HG02840 (cell line): ENCODE measurements at regions not wholly inside any gene's neighbourhood (a gene's known extent, or its start where the extent isn't known, plus 50 kb on each side); places are given as distances from the start of the nearest gene placed in this dataset.
"Not testable (repeated sequence)": the region's sequence is repeated elsewhere in the genome, so short reads cannot be mapped to it uniquely, and the experiment has no call there.

ENCODE experiments used
- ATAC-seq: cut with Tn5 transposase; IDR thresholded peaks from one replicate; pipeline ENCODE4 v1.9.1; 2021; ENCODE audit warnings: mild to moderate bottlenecking, moderate library complexity, moderate number of reproducible peaks; ENCODE audit not compliant: unreplicated experiment, low FRiP score

DNA sequence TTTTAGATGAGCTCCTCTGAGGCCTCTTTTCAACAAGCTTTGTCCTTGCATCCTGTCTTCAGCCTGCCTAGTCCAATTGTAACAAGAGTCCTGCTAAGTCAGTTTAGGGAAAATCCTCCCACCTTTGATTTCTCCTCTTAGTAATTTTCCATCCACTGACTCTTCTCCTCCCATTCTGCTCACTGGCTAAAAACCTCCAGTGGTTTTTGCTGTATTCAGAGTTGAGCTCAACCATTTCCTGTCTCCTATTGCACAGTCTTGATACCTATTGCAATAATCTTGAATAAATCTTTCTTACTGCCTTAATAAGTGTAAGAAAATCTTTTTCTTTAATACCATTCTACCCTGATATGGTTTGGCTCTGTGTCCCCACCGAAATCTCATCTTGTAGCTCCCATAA, 117.8 kb upstream of the ENPP6 start:
- ATAC-seq = no peak

DNA sequence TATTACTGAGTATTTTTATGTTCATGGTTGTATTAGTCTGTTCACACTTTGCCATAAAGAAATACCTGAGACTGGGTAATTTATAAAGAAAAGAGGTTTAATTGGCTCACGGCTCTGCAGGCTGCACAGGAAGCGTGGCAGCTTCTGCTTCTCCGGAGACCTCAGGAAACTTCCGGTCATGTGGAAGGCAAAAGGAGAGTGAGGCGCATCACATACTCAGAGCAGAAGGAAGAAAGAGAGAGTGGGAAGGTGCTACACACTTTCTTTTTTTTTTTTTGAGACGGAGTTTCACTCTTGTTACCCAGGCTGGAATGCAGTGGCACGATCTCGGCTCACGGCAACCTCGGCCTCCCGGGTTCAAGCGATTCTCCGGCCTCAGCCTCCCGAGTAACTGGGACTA, 115.8 kb upstream of the ENPP6 start:
- ATAC-seq = not testable (repeated sequence)

DNA sequence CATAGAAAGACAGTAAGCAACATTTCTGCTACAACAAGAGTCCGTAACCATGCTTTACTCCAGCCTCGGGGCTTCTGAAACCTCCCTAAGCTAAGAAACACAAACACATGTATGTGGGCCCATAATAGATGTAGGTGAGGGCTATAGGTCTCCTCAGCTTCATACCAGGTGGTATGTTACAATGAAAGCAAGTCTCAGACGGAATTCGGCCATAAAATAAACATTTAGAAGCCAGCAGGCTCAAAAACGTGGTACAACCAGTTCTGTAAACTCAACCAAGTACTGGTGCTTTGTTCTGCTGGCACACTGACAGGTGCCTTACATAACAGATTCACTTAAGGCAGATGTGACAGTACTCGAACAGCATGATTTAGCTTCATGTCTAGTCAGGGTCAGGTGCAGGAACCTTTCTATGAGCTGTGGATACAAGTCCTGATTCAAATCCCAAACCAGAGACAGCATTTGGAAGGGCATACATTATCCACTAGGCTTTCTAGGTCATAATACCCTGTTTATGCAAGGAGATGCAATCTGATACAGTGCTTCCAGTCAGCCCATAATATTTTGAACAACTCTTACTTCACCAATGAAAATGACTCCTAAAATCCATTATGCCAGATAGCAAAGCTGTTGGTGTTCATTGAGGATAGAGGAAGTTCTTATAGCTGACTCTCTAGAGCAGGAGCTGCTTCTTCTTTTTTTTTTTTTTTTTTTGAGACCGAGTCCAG, 113.8 kb upstream of the ENPP6 start:
- no peak for ATAC-seq

DNA sequence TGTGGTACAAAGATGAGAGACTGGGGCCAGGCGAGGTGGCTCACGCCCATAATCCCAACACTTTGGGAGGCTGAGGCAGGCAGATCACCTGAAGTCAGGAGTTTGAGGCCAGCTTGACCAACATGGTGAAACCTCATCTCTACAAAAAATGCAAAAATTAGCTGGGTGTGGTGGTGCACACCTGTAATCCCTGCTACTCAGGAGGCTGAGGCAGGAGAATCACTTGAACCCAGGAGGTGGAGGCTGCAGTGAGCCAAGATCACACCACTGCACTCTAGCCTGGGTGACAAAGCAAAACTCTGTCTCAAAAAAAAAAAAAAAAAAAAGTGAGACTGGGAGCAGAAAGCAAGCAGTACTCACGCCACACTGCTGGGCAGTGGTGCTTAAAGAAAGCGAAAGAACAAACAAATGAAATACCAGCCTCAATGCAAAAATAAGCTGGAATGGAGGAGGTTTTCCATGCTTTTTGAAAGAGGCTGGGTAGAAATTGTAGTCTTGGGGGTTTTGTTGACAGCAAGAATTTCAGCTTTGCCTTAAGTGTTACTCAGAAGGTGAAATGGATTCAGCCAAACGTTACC, 112.9 kb upstream of the ENPP6 start:
- ATAC-seq = not testable (repeated sequence)

DNA sequence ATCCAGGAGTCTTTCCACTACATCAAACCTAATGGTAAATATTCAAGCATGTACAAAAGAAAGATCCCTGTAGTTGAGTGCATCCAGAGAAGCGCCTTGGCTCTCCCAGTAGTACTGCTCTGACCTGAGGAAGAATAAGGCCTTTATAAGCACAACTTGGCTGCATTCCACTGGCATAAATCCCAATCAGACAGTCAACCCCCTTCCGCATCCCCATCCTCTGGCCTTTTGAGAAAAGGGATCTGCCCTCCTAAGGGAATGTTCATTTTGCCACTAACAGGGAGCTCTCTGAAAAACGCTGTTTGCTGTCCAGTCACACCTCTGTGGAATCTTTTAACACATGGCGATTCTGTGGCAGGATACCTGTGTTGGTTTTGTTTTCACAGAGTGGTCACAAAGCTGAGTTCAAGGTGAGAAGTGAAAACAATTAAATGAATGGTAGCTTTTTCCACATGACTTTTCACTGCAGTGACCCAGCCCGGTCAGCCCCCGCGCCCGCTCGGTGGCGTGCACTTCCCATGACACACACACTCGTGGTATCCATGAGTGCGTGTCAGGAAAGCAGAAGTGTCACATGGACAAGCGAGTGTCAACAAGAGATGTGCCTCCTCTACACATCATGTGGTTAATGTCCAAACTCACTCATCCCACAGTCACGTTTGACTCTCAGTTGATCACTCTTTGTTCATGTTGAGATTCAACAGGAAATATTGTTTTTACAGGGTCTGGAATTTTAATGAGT, 112.2 kb upstream of the ENPP6 start:
- peak; percentile 48 for ATAC-seq

DNA sequence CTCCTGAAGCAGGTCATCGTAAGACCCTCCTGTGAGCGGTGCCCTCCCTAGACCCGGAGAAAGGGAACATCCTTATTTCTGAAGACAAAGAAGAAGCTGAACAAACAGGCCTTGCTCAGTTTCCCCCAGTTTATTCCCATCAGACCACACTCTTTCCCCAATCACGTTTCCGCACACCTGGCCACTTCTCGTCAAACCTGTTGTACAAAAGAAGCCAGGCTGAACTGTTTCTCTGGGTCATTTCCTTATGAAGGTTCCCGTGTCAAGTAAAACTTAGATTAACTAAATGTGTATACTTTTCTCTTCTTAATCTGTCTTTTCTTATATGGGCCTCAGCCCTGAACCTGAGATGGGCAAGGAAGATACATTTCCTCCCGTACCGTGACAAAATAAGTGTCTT, 111.6 kb upstream of the ENPP6 start:
- no peak for ATAC-seq

DNA sequence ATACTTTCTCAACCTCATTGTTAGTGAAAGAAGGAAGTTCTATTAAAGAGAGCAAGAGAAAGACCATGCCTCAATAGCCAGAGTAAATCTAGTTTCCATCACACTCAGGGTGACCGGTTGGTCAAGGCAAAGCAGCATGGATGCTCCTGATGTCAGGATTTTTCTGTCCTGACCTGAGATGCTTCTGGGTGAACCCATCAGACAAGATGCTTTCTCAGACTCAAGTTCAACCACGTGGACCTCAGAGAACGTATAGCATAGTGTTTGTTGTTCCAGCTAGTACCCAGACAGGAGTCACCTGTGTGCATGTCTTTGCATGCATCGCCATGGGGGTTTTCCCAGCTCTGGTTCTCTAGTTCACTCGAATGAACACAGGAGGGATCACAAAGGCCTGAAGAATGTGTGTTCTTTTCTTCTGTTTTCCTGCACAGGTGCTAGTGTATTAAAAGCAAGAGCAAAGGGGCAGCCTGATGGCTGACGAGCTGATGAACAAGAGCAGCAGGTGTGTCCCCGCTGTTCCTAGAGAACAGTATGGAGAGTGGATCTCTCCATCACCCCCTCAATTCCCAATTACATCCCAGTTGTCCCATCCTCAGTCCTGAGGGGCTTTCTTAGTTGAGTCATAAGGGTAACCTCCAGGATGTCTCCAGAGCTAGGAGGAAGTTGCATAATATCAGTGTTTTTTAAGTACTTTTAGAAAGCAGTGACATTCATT, 110.5 kb upstream of the ENPP6 start:
- ATAC-seq = peak; percentile 74

DNA sequence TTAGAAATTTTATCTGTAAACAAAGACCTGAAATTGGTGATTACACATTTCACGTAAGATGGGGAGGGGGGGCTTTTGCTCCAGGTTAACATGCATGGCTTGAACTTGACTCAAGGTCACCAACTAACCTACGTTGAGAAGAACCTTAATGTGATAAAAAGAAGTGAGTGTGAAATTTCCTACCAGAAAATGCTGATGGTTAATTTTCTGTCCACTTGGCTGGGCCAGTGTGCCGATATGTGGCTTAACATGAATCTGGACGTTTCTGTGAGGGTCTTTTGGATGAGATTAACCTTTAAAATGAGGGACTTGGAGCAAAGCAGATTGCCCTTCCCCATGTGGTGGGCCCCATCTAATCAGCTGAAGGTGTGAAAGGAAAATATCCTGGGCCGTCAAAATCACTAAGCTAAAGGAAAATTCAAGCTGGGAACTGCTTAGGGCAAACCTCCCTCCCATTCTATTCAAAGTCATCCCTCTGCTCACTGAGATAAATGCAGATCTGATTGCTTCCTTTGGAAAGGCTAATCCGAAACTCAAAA, 107.3 kb upstream of the ENPP6 start:
- ATAC-seq = no peak

DNA sequence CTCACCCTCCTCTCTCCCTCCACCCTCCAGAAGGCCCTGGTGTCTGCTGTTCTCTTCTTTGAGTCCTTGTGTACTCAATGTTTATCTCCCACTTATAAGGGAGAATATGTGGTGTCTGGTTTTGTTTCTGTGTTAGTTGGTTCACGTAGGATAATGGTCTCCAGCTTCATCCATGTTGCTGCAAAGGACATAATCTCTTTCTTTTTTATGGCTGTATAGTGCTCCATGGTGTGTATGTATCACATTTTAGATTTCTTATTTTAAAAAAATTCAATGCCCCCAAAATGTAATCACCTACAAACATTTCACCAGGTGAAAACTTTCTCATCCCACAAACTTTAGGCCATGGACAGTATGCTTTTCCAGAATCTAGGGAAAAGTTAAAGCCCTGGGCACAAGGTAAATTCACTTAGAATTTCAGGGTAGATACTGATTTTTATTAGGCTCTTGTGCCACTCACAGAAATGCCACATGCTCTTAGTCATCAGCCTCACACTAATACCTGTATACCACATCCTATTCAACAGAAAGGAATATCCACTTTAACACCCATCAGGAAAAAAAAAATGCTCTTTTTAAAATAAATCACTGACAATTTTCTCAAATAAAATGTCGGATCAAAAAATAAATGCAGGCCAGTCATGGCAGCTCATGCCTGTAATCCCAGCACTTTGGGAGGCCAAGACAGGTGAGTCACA, 104.8 kb upstream of the ENPP6 start:
- no peak for ATAC-seq

DNA sequence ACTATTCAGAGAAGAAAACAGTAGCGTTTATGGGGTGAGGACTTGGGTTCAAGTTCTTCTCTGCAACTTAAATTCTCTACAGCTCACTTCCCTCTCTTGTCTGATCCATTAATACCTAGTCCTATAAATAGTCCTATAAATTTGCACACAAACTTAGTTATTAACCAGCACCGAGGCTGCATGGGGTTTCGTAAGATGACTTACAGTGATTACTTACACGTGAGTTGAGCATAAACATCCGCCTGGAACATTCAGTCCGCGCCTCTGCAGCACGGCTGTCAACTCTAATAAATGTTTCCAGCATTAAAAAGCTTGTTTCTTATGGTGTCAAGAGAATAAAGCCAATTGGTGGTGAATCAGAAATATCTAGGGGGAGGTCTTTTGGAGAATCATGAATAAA, 103.0 kb upstream of the ENPP6 start:
- no peak for ATAC-seq

DNA sequence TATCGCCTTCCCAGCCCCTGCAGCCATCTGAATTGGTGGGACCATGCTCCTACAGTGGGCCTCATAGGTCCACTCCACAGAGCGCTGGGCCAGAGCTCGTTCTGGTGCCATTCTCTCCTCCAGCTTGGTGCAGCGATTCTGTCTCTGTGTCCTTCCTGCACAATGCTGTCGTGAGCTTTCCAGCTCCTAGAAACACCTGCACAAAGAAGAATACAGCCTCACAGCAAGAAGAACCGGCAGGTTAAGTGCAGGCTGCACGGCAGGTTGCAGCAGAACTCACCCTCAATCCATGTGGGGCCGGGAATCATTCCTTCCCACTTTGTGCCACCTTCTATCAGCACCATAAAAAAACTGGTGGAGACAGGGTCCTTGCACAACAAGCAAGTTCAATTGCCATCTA, 101.2 kb upstream of the ENPP6 start:
- ATAC-seq = peak; percentile 1

DNA sequence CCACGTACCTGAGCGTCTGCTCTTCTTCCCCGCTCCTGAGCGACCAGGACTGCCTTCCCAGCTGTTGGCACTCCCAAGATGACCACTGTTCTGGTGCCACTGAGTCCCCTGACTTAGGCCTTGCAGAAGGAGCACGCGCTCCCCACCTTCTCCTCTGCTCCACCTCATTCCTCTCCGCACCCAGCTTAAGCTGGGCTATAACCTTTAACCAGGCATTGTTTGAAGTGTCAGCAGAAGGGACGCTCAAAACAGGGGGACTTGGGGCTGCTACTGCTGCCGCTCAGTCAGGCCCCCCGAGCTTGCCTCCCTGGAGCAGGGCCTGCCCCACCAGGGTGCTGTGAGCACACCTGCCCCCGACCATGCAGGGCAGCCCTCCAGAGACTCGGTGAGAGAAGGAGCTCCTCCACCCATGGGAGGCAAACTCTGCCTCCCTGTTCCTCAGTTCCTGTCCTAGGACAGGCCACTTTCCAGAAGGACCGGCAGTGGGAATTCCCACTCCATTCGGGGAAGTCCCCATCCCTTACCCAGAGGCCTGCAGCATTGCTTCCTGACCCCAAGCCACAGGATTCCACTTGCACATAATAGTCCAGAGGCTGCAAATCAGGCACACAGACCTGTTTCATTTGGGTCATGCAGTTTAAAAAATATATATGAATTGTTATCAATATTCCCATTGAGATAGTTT, 99.7 kb upstream of the ENPP6 start:
- no peak for ATAC-seq

DNA sequence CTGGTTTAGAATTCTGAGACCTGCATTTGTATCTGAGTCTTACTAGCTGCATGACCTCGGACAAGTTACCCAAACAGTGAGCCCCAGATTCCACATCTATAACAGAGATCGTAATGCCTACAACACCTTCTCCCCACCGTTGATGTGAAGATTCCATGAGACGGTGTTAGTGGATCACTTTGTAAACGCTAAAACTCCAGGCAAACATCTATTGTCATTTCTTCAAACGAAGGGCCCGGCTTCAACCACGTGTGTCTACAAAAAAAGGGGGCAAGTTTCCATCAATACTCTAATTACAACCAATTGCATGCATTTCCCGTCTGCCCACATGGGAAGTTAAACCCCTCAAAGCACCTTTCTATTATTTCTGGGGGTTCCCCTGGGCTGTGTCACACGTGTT, 99.1 kb upstream of the ENPP6 start:
- ATAC-seq = no peak

DNA sequence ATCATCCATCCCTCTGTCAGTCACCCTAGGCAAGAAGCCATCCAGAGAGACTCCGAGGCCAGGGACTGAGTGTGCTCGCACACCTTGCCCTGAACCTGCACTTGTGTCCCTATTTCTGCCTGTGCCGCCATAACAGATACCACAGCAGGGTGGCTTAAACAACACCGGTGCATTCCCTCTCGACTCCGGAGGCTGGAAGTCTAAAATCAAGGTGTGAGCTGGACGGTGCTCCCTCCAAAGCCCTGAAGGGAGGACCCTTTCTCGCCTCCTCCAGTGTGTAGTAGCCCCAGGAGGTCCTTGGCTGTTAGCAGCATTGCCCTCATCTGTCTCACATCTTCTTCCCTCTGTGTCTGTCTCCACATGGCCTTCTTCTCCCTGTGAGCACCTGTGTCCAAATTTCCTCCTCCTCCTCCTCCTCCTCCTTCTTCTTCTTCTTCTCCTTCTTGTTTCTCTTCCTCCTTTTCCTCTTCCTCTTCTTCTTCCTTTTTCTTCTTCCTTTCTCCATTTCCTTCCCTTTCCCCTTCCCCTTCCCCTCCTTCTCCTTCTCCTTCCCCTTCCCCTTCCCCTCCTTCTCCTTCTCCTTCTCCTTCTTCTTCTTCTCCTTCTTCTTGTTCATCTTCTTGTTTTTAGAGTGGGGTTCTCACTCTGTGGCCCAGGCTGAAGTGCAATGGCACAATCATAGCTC, 98.1 kb upstream of the ENPP6 start:
- ATAC-seq = no peak

DNA sequence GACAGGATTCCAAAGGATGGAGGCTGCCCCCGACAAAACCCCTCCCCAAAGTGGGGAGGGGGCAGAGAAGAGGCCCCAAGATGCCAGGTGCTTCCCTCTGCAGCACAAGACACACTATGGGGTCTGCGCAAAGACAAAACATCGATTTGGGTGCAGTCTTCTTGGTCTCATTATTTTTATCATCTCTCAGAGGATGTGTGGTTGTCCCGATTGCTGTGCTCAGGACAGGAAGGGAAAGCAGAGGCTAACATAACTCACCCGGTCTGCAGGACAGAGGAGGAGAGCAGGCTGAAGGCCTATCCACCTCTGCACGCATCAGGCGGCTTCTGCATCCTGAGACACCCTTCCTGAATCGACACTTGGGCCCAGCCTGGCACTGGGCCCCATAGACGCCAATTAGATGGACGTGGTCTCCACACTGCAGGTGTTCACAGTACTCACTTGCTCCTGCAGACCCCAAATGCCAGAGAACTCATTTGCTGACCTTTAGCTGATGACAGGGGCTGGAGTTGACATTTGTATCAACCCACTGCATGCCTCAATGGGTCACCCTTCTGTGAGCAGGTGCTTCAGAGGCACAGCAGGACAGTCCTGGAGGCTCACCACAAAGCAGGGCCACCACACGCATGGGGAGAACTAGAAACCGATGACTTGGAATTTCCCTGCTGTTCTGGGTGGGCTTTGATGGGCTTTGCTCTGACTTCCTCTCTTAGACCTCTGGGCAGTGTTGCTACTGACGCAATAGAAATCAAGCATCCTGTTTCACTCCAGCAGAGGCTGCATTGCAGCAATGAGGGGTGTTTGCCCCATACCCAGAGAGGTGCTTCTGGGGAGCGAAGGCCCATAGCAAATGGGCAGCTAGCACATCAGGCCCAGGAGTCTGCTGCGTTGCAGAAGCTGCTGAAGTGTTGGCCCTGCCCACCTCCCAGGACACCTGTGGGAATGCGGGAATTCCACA, 96.3 kb upstream of the ENPP6 start:
- ATAC-seq = peak; percentile 70

DNA sequence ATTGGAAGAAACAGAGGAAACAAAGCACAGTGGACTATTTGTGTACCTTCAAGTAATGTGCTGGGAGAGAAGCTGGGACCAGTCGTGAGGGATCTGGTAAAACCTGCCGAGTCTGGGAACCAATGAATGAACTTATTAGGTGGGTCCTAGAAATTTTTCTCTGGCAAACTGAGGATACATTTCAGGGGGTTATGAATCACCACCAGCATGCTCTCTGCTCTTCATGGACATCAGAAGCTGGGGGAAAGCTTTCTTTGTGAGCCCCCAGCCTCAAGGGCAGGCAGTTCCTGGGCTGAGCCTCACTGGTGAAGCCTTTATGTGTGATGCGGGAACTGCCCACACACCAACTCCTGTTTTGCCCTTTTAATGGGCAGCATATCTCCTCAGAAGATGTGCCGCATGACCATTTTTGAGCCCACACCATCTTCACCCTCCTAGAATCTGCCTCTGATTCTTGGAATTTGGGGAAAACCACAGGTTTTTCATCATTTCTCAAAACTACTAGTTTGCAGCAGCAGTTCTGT, 95.4 kb upstream of the ENPP6 start:
- ATAC-seq = no peak

DNA sequence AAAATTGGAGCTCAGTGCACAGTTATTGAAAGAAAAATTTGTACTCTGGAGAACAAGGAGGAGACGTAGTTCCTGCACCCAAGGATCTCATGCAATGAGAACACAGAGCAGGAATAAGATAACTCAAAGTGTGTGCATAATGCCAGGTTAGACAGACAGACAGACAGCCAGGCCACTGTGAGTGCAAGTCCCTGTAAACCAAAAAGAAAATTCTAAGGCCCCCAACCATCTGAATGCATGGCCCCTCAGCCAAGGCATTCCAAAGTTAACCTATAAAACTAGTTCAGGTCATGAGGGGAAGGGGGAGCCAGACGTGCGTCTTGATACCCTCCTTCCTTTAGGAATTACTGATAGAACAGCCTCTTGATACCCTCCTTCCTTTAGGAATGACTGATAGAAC, 94.5 kb upstream of the ENPP6 start:
- no peak for ATAC-seq
